RPMI8226 (cell line): ENCODE measurements at regions not wholly inside any gene's neighbourhood (a gene's known extent, or its start where the extent isn't known, plus 50 kb on each side); places are given as distances from the start of the nearest gene placed in this dataset.
A peak's percentile ranks its signal among the peaks of the same experiment; 100 is the strongest.

ENCODE experiments used
- DNase-seq: peaks from one replicate; pipeline ENCODE4 v3.0.0-alpha.2; 2015

DNA sequence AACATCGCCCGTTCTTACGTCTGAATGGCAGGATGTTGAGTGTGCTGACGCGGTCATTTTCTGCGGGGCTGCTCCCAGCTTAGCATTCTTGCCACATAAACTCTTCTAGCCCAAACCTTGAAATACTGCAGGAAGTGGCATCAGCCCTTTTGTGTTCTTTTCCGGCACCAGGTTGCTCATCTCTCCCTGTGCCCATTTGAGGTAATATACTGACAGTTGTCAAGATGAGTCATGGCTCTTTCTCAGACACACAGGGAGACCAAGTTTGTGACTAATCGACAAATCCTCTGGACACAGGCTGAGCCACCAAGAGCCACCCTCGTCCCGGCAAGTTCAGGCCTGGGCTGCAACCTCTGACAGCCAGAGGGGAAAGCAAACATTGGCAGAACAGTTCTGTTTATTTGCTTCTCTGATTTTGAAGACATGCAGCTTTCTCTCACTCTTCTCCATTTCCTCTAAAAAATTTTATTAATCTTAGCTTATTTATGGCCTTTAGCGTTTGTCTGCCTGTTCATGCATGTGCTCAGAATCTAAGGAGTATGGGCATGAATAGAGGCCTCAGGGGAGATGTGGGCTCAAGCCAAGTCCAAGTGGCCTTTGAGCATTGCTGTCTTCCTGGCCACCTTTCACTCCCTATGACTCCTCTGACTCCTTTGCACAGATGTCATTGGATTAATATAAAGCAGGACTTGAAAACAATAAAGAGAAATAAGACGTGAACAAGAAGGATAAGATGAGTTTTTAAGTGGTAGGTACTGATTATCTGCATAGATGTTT, 328.2 kb upstream of the JAG1 start:
- peak; percentile 11 for DNase-seq

- DNase-seq: no peak
Measured at GRCh38 chr20:11003341-11003740, 329.5 kb upstream of the JAG1 start.

DNA sequence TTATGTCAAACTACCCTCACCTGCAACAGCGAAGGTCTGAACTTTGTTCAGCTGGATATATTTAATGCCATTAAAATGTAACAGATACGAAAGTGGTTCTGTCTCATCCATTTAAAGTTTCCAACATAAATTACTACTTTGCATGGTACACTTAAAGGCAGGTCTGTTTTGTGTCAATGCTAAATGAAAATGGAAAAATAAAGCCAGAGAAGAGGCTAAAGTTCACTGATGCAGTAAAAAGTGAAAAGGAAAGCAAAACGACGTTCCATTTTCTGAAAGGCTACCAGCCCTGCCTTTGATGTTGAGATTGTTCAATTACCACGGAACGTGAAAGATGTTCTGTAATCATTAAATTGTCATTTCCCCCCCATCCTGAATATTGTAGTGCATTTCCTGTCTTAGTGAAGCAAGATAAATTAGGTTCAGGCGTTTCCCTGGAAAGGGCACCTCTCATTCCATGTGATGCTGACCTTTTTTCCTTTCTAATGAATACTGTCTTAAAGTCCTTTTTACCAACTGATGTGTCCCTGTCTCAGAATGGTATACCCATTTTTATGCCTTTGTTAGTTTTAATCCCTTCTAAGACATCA, 334.7 kb upstream of the JAG1 start:
- no peak for DNase-seq

GRCh38 chr20:11011653-11012052, 337.9 kb upstream of the JAG1 start:
- no peak for DNase-seq

- DNase-seq: no peak
Measured at GRCh38 chr20:11012975-11013374, 339.2 kb upstream of the JAG1 start.

DNA sequence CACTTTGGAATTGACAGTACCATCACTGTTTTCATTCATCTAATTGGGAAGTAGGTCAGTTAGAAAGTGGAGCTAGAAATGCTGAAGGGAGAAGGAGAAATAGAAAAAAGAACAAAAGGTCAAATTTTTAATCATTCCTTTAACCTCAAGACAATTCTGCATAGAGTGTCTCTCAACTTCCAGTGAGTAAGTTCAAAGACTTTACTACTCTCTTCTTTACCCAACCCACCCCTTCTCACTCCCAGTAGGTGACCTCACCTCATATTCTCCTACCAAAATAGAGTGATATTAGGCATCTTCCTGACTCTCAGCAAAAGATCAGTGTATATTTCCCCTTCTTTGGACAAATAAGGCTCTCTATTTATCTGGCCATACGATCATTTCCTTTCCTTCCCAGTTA, 340.0 kb upstream of the JAG1 start:
- no peak for DNase-seq

DNA sequence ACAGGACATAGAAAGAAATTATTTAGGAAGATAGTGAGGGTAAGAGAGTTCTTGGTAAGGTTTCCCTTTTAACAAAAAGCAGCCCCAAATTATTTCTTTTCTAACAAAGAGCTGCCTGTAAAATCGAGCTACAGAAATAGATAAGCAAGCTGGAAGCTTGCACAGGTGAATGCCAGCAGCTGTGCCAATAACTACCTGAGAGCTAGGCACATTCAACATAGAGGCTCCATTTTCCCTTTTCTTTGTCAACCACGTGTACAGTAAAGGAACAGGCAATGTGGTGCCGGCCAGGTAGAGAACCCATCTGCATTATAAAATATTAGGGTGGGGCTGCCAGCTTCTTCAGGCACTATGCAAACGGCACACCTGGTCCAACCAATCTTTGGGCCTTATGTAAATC, 341.6 kb upstream of the JAG1 start:
- DNase-seq: no peak

DNA sequence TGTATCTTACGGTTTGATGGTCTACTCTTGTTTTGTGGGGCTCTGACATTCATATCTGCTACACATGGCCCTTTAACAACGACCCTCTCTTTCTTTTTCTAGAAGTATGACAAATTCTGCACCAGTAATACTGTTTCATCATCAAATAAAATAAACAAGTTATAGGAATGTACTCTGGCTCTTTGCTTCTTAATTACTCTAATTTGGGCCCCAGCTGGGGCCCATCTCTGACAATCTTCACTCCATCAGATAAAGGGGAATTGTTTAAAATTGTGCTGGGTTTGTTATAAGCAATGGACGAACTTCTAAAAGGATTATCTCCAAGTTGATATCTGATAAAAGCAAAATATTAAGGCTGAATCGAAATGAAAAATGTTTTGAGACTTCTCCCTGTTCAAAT, 343.6 kb upstream of the JAG1 start:
- no peak for DNase-seq

DNA sequence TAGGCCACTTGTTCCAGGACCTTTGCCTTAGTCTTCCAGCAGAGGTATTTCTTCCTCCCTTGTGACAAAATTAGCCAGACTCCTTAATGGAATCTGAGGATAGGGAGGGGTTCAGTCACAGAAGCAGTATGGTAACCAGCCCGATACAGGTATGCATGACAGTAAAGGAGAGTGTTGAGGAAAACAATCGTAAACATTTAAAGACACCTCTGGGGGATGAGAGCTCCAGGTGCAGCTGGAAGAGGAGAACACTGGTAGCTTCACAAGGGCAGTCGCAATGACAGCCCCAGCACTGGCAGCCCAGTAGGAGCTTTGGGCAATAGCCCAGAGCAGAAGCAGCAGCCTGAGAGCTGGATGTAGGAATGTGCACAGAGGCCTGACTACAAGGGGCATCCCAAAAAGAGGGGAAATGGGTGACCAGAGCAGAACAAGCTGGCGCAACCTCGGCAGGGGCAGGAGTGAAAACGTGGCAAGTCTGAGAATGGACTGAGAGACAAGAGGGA, 344.9 kb upstream of the JAG1 start:
- no peak for DNase-seq

GRCh38 chr20:11020712-11021111, 346.9 kb upstream of the JAG1 start:
- DNase-seq: no peak

DNA sequence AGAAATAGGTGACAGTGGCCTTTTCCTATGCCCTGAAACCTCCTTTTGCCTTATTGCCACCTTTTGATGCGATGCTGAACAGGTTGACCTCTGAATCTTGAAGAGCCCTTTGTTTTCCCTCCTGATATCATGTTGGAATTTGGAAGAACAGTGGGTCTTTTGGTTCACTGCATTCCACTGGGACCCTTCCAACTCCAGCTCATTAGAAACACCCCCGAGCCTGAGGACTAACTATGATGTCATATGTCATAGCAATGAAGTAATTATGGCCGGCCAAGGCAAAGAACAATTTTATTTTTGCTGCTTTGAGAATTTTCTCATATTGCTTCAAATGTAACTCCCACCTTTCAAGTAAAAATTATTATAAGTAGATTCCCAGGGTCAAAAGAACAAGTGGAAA, 353.4 kb upstream of the JAG1 start:
- no peak for DNase-seq

GRCh38 chr20:11030351-11030750, 356.6 kb upstream of the JAG1 start:
- no peak for DNase-seq

DNA sequence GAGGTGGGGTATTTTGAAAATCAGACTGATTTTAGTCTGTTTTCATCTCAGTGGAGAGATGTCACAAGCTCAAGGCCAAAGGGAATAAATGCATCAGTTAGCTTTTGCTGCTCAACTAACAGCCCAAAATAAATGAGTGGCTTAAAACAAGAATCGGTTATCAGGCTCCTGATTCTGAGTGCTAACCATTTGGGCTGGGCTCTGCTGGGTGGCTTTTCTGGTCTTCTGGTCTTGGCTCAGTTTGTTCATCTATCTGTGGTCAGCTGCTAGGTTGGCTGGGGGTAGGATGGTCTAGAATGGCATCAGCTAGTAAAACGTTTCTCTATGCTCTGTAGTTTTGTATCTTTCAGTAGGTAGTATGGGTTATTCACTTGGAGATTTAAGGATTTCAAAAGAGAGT, 357.5 kb upstream of the JAG1 start:
- DNase-seq: no peak

- no peak for DNase-seq
Measured at GRCh38 chr20:11032611-11033010, 358.8 kb upstream of the JAG1 start.

GRCh38 chr20:11034025-11034424, 360.2 kb upstream of the JAG1 start:
- no peak for DNase-seq

DNA sequence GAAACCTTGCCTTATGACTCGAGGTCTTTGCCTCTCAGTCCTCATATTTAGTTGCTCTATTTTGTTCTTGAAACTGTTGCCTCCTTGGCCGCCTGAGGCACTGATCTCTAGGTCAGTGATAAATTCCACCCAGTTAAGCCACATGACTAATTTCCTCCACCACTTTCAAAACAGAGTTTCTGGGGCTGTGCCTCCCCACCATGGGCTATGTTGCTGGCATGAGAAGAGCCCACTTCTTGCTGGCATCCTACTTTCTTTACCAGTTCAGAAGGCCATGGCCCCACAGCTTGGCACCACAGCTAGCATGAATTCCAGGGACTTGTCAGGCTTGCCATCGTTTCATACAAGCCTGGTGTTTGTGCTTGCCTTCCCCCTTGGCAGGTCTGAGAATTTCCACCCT, 361.4 kb upstream of the JAG1 start:
- no peak for DNase-seq

GRCh38 chr20:11041396-11041795, 367.6 kb upstream of the JAG1 start:
- DNase-seq: no peak

DNA sequence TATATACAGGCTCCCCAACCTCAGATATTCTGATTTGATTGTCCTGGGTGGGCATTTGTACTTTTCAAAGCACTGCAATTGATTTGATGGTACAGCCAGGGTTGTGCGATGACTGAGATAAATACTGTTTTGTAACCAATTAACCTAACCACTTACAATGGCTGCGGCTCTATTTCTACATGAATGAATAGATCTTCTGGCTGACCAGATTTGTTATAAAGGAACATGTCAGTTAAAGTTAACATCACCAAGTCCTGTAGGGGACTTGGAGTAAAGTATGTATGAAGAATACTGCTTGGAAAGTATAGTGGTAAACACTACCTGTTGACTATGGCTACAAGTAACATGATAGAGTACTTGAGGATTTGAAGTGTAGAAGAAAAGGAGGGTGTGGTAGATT, 369.2 kb upstream of the JAG1 start:
- no peak for DNase-seq

- DNase-seq: no peak
Measured at GRCh38 chr20:11044561-11044960, 370.8 kb upstream of the JAG1 start.

DNA sequence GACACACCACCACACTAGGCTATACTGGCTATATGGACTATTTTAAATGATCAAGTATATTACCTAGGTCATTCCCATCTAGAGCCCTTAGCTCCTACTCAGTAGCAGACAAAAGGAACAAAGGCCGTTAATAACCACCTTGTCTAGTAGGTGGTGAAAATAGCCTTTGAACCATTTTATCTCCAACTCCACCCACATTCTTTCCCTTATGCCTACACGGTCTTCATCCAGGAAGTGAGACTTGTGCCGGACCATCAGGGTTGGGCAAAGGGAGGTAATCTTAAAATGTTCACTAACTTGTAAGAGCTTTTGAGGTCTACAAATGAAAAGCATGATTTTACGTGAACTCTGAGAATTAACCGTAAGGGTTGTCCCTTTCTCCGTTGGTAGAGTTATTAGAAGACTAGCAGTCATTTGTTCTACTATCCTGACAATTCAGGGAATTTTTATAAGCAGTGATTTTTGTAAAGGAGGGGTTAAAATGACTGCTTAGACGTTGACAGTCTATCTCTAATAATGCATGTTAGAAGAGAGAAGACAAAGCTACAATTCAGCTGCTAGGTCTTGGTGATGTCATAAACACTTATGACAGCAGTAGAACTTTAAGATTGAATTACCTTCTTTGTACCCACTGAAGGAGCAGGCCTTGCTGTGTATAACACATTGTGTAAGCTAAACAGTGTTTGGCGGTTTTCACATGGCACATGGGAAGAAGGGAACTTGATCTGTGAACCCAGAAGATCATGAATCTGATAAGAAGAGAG, 371.8 kb upstream of the JAG1 start:
- no peak for DNase-seq

GRCh38 chr20:11047559-11047958, 373.8 kb upstream of the JAG1 start:
- no peak for DNase-seq

GRCh38 chr20:11048739-11049138, 374.9 kb upstream of the JAG1 start:
- no peak for DNase-seq

DNA sequence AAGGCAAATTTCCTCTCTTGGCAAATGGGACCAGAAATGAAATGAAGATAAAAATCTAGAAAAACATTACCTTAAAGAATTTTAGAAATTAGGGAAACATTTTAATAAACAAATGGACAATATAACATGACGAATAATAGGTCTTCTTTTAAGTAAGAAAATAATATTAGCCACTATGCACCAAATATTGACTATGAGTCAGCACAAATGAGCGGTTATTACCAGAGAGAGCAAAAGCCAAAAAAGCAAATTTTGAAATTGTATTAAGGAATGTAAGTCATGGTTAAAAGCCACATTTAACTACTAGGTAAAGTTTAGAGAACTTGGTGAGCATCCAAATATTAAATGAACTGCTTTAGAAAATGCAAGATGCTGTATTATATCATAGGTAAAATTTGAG, 376.6 kb upstream of the JAG1 start:
- no peak for DNase-seq

GRCh38 chr20:11051136-11051535, 377.3 kb upstream of the JAG1 start:
- no peak for DNase-seq
